ENCODE measurements at regions not wholly inside any gene's neighbourhood (a gene's known extent, or its start where the extent isn't known, plus 50 kb on each side); places are given as distances from the start of the nearest gene placed in this dataset.
"Not testable (repeated sequence)": the region's sequence is repeated elsewhere in the genome, so short reads cannot be mapped to it uniquely, and the experiment has no call there.

DNA sequence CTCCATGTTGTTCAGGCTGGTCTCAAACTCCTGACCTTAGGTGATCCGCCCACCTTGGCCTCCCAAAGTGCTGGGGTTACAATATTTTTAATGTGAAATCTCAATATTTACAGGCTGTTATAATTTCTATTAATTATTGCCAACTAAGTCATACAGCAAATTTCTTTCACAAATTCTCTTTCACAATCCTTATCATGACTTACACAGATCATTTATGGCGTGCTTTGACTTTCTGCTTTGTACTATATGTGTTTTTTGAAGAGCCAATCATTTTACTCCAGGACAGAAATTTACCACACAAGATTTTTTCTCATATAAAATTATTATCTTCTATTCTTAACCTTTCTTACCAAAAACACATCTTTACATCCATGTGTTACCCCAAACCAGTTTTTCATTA, 1729.9 kb downstream of the NCAM2 start:
- Mint-ChIP-seq H3K4me3 (no peak overlapping the region), H3K9me3 (peaks cover 0 to 14% of the 10 kb centered on the region in 2 donors), H3K27ac (no peak overlapping the region), H3K27me3 (no peaks in the 10 kb centered on the region), H3K4me1 (no peaks in the 10 kb centered on the region)
- DNase-seq (no peak), ATAC-seq (no peak)

DNA sequence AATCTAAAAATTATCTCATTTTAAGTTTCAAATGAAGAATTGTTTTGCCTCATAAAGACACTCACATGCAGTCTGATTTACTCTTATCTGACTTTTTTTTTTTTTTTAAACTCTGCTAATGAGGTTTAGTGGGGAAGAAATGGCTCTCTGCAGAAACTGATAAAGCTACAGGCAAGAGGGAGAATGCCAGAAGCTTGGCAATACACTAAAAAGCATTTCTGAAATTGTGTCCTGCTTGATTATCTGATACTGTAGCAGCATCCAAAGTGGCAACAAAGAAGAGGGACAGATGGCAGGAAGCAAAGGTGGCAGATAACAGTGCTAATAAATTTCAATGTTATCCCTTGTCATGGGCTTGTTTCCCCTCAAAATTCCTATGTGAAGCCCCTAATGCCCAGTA, 1744.9 kb downstream of the NCAM2 start:
- no peaks in the 10 kb centered on the region for H3K4me1 Mint-ChIP-seq
- DNase-seq = no peak
- ATAC-seq = no peak
- H3K9me3 Mint-ChIP-seq = no peaks in the 10 kb centered on the region
- H3K4me3 Mint-ChIP-seq = no peak overlapping the region
- H3K27me3 Mint-ChIP-seq = no peaks in the 10 kb centered on the region
- no peak overlapping the region for H3K27ac Mint-ChIP-seq

DNA sequence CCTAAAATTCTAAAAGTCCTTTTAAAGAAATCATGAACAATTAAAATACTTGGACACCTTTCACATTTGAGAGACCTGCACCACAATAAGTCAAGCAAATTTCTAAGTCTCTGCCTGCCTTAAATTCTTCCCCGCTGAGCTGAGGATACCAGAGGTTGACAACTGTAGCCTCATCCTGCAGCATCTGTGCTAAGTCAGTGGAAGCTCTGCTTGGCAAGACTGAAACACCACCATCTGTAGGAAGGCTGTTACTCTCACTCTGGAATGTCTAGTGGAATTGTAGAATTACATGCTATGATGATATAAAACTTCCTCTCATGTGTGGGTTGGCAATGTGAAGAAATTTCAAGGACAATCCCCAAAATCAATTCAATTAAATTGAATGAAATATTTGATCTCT, 1756.5 kb downstream of the NCAM2 start:
- Mint-ChIP-seq H3K4me1 (no peaks in the 10 kb centered on the region), H3K9me3 (no peaks in the 10 kb centered on the region), H3K4me3 (no peak overlapping the region), H3K27me3 (no peaks in the 10 kb centered on the region), H3K27ac (no peak overlapping the region)
- DNase-seq (no peak), ATAC-seq (no peak)

DNA sequence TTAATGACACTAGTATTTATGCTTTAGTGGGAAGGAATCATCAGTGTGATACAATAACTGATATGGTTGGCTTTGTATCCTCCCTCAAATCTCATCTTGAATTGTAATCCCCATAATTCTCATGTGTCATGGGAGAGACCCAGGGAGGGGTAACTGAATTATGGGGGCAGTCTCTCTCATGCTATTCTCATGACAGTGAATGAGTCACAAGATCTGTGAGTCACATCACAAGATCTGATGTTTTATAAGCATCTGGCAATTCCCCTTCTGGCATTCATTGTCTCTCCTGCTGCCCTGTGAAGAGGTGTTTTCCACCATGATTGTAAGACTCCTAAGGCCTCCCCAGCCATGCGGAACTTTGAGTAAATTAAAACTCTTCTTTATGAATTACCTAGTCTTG, 1760.3 kb downstream of the NCAM2 start:
- H3K4me3 Mint-ChIP-seq = no peak overlapping the region
- H3K27ac Mint-ChIP-seq = no peak overlapping the region
- no peaks in the 10 kb centered on the region for H3K9me3 Mint-ChIP-seq
- H3K4me1 Mint-ChIP-seq = no peaks in the 10 kb centered on the region
- ATAC-seq = no peak
- DNase-seq = no peak
- no peaks in the 10 kb centered on the region for H3K27me3 Mint-ChIP-seq

DNA sequence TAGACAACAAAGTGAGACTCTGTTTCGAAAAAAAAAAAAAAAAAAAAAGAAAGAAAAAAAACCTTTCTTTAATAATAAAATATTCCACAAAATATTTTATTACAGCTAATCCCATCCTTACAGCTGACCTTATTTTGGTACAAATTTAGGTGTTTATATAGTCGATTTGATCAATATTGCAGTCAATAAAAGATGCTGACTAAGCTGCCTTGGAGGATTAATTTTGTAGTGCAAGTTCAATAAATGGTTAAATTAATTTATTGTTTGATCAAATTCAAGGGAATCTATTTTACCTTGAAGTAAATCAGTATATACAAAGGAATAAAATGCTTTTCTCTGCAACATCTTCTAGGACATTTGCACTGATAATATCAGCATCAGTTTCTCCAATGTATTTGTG, 1764.3 kb downstream of the NCAM2 start:
- Mint-ChIP-seq H3K9me3 (no peaks in the 10 kb centered on the region), H3K27ac (no peak overlapping the region), H3K4me3 (no peak overlapping the region), H3K27me3 (no peaks in the 10 kb centered on the region), H3K4me1 (no peaks in the 10 kb centered on the region)
- no peak for DNase-seq
- no peak for ATAC-seq

DNA sequence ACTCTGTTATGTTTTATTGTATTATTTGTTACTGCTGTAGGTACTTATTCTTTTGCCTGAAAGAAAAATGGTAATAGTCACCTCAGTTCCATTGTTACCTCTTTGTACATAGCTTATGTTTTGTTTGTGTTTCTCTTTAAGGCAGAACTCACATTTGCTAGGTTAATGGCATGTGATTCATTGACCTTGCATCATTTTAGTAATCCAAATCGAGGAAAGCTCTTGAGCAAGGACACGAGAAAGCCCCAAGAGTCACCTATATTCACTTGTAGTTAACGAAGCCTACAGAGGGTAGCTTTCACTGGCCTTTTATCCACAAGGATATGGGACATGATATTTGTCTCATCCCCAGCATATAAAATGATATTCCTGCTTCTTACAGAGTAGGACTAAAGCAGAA, 1765.2 kb downstream of the NCAM2 start:
- Mint-ChIP-seq H3K4me3 (no peak overlapping the region), H3K27me3 (no peaks in the 10 kb centered on the region), H3K27ac (no peak overlapping the region), H3K4me1 (no peaks in the 10 kb centered on the region), H3K9me3 (no peaks in the 10 kb centered on the region)
- DNase-seq = no peak
- ATAC-seq = no peak

DNA sequence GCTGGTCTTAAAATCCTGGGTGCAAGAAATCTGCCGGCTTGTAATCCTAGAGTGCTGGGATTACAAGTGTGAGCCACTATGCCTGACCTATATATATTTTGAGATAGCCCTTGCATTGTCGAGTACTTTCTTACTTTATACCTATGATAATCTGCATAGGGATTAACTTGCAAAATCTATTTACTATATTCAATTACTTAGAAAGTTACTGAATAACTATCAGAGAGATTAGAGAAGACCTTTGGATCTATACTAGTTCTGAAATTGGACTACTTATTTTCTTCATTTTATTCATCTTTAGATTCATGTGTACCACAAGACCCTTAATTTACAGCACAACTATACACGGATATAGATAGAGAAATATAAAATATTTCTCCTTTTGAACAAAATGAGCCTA, 1766.0 kb downstream of the NCAM2 start:
- Mint-ChIP-seq H3K27me3 (no peaks in the 10 kb centered on the region), H3K27ac (no peak overlapping the region), H3K4me1 (no peaks in the 10 kb centered on the region), H3K9me3 (no peaks in the 10 kb centered on the region), H3K4me3 (no peak overlapping the region)
- no peak for DNase-seq
- no peak for ATAC-seq

DNA sequence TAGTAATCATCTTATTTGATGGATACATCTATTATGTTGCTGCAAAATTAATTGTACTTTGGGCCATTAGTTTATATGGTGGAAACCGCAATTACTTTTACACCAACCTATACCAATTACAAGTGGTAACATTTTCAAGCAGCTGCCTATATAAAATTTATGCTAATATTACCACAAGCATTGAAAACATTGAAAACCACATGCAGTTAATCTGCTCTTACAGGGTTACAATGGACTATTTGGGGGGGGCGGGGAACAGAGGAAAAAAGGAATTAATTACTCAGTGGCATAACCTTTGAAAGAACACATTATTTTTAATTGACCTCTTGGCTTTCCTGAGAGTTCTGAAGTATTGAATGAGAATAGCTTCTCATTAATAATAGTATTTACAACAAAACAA, 1793.2 kb downstream of the NCAM2 start:
- no peak for ATAC-seq
- Mint-ChIP-seq H3K27me3 (no peaks in the 10 kb centered on the region), H3K4me1 (no peaks in the 10 kb centered on the region), H3K4me3 (no peak overlapping the region), H3K9me3 (no peaks in the 10 kb centered on the region), H3K27ac (no peak overlapping the region)
- no peak for DNase-seq

DNA sequence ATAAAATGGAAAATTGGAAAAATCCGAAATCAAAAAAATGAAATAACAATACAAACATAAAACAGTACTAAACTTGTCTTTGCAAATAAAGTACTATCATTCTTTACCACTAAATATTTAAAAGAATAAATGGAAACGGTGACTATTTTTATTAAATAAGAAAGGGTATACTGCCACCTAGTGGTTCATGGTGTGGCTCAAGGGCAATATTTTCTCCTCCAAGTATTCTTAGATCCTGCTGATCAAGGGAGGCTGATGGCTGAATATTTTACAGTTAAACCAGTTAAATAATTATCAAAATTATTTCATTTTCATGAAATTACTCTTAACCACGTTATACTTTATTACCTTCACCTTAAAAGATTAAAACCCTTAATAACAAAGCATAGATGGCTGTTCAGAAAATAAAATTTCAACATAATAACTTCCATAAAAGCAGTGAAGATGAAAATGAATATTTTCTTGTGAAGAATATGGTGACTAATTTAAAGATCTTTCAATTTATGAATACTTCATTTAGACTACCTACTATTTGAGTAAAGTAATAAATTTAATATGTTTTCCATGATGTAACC, 1793.9 kb downstream of the NCAM2 start:
- Mint-ChIP-seq H3K9me3 (no peaks in the 10 kb centered on the region), H3K4me1 (no peaks in the 10 kb centered on the region), H3K4me3 (no peak overlapping the region), H3K27me3 (no peaks in the 10 kb centered on the region), H3K27ac (no peak overlapping the region)
- ATAC-seq = no peak
- no peak for DNase-seq

DNA sequence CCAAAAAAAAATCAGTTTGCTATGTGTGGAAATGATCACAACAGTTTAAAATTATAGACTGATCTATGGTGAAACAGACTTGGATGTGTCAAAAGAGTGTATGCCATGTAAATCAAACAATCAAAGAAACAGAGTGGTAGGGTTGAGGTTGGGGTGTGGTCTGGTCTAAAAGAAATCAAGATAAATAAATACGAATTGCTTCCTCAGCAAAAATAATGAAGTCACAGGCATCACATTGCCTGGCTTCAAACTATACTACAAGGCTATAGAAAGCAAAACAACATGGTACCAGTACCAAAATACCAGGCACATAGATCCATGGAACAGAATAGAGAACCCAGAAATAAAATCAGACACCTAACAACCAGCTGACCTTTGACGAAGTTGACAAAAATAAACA, 1796.9 kb downstream of the NCAM2 start:
- no peak overlapping the region for H3K27ac Mint-ChIP-seq
- DNase-seq (no peak), ATAC-seq (no peak)
- H3K9me3 Mint-ChIP-seq = no peaks in the 10 kb centered on the region
- H3K27me3 Mint-ChIP-seq = no peaks in the 10 kb centered on the region
- no peaks in the 10 kb centered on the region for H3K4me1 Mint-ChIP-seq
- H3K4me3 Mint-ChIP-seq = no peak overlapping the region

DNA sequence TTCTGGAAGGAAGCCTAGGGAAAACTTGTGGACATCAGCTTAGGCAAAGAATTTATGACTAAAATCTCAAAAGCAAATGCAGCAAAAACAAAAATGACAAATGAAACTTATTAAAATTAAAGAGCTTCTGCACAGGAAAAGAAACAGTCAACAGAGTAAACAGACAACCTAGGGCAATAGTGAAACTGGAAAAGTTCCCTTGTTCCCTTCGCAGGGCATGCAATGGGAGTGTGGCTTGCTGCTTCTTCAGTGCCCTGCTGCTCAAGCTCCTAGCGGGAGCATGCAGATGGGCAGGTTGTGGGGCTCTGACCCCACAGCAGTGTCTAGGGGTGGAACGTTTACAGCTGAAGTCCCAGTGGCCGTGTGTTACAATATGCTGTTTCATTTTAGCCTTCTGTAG, 1797.4 kb downstream of the NCAM2 start:
- Mint-ChIP-seq H3K4me1 (no peaks in the 10 kb centered on the region), H3K27ac (peak overlapping the region in 1 of 2 donors; percentile 72), H3K4me3 (no peak overlapping the region), H3K9me3 (no peaks in the 10 kb centered on the region), H3K27me3 (no peaks in the 10 kb centered on the region)
- no peak for DNase-seq
- ATAC-seq = peak; percentile 26

DNA sequence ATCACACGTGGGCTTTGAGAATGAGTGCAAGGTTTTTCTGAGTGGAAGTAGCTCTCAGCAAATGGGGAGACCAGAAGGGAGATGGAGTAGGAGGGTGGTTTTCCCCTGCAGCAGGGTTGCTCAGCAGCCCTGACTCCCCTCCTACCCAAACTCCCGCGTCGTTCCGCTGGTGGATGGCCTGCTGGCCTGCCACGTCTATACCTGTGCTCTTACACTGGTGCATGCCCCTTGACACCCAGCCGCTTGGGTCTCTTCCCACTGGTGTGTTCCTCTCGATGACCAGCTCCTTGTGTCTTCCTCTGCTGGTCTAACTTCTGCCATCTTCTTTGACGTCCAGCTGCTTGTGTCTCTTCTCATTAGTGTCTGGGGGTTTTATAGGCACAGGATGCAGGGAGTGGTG, 1797.9 kb downstream of the NCAM2 start:
- no peak for DNase-seq
- Mint-ChIP-seq H3K4me3 (no peak overlapping the region), H3K27me3 (no peaks in the 10 kb centered on the region), H3K9me3 (no peaks in the 10 kb centered on the region), H3K4me1 (no peaks in the 10 kb centered on the region), H3K27ac (peak overlapping the region in 1 of 2 donors; percentile 72)
- peak; percentile 31 for ATAC-seq

DNA sequence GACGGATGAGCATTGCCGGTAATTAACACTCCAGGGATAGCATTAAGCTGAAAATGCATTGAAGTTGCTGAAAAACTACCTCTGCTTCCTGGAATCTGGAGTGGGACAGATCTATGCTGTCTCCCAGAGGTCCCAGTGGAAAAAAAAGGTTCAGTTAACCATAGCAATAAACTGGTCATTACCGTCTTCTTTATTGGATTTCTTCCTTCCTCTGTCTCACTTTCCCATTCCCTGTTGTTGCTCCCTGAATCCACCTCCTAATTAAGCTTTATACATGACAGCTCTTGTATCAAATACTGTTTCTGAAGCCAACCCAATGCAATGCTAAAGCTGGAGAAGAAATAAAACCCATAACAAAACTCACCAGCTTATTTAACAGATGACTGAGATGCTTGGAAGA, 1805.9 kb downstream of the NCAM2 start:
- ATAC-seq (no peak), DNase-seq (no peak)
- Mint-ChIP-seq H3K27me3 (no peaks in the 10 kb centered on the region), H3K4me3 (no peak overlapping the region), H3K9me3 (no peaks in the 10 kb centered on the region), H3K27ac (no peak overlapping the region), H3K4me1 (no peaks in the 10 kb centered on the region)

DNA sequence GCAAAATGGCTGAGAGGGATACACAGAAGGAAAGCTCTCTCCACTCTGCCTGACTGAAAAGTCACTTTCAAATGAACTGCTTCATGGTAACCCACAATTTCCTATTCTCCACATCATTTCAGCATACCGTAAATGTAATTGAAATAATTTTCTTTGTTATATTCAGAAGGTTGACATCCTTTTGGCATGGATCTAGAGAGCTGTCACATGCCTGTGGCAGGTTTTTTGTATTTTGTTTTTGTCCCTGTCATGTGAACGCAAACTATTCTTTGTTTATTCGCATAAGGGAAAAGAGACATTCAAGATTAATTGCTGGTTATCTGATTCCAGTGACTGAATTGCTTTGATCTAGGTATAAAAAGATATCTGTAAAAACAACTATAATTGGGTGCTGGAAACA, 1808.1 kb downstream of the NCAM2 start:
- no peaks in the 10 kb centered on the region for H3K27me3 Mint-ChIP-seq
- H3K4me1 Mint-ChIP-seq = no peaks in the 10 kb centered on the region
- DNase-seq = no peak
- no peaks in the 10 kb centered on the region for H3K9me3 Mint-ChIP-seq
- H3K27ac Mint-ChIP-seq = no peak overlapping the region
- H3K4me3 Mint-ChIP-seq = no peak overlapping the region
- no peak for ATAC-seq

DNA sequence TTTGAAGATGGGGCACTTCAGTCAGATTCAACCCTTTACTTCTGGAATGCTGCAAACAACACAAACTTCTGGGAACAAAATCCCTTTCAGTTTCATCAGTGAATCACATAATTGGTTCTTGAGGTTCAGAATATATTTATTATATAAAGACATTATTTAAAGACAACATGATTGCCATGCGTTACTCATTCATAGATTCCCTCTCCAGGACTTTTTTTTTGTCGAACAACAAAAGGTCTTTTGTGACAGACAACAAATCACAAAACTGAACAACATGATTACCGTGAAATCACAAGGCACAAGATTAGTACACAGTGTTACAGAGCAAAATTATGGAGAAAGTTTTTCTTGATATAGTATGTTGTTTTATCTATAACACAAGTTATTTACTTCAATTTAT, 1815.0 kb downstream of the NCAM2 start:
- H3K9me3 Mint-ChIP-seq = no peaks in the 10 kb centered on the region
- ATAC-seq (no peak), DNase-seq (no peak)
- no peaks in the 10 kb centered on the region for H3K4me1 Mint-ChIP-seq
- no peaks in the 10 kb centered on the region for H3K27me3 Mint-ChIP-seq
- H3K27ac Mint-ChIP-seq = no peak overlapping the region
- no peak overlapping the region for H3K4me3 Mint-ChIP-seq

DNA sequence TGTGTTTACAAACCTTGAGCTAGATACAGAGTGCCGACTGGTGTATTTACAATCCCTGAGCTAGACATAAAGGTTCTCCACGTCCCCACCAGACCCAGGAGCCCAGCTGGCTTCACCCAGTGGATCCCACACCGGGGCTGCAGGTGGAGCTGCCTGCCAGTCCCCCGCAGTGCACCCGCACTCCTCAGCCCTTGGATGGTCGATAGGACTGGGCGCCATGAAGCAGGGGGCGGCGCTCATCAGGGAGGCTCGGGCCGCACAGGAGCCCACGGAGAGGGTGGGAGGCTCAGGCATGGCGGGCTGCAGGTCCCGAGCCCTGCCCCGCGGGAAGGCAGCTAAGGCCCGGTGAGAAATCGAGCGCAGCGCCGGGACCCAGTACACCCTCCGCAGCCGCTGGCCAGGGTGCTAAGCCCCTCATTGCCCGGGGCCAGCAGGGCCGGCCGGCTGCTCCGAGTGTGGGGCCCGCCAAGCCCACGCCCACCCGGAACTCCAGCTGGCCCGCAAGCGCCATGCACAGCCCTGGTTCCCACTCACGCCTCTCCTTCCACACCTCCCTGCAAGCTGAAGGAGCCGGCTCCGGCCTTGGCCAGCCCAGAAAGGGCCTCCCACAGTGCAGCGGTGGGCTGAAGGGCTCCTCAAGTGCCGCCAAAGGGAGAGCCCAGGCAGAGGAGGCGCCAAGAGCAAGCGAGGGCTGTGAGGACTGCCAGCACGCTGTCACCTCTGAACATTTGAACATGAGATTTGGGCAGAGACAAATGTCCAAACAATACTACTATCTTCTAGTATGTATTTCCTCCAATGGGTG, 1820.7 kb downstream of the NCAM2 start:
- ATAC-seq = not testable (repeated sequence)

DNA sequence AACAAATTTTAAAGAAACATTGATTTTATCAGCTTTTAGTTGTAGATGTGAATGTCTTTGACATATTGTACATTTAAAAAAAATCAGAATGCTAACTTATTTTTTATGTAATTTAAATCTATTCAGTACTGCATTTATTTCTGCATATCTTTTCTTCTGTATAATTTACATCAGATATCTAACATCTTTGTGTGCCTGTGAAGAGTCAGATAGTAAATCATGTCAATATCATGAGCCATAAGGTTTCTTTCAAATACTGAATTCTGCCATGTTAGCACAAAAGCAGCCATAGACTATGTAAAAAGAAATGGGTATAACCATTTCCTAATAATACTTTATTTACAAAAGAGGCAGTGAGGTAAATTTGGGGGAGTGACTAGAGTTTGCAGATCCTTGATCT, 1829.2 kb downstream of the NCAM2 start:
- ATAC-seq (no peak), DNase-seq (no peak)
- H3K4me1 Mint-ChIP-seq = no peaks in the 10 kb centered on the region
- H3K27me3 Mint-ChIP-seq = no peaks in the 10 kb centered on the region
- H3K4me3 Mint-ChIP-seq = no peak overlapping the region
- H3K9me3 Mint-ChIP-seq = peaks cover 19 to 22% of the 10 kb centered on the region in 2 donors
- no peak overlapping the region for H3K27ac Mint-ChIP-seq

More for the DNA sequence above, 1820.7 kb downstream of the NCAM2 start:
- not testable (repeated sequence) for H3K9me3 Mint-ChIP-seq, DNase-seq, H3K27ac Mint-ChIP-seq, H3K4me3 Mint-ChIP-seq, H3K27me3 Mint-ChIP-seq, H3K4me1 Mint-ChIP-seq

Data from stimulated activated naive CD8-positive, alpha-beta T cell treated with anti-CD3 and anti-CD28 coated beads, Interleukin-15, amount 100 ng/mL, for 72 hours (primary cell).